Activated T-helper 1 cell treated with anti-CD3 and anti-CD28 coated beads, Interleukin-12 subunit alpha, Interleukin-12 subunit beta, Interleukin-2, Interleukin-4 antibody, amounts not matched to agents 30 ng/mL and 10 ng/mL and 1 ng/mL, durations not matched to agents 14 hours and 24 hours and 36 hours (primary cell): ENCODE measurements at regions not wholly inside any gene's neighbourhood (a gene's known extent, or its start where the extent isn't known, plus 50 kb on each side); places are given as distances from the start of the nearest gene placed in this dataset.

Experiments
- DNase-seq: peaks from one replicate; pipeline ENCODE4 v3.0.0; 2021; ENCODE audit warnings: low spot score
- H3K27ac Mint-ChIP-seq: one replicate; pipeline ENCODE4 v1.8.0; 2021; ENCODE audit warnings: mild to moderate bottlenecking, mixed read lengths
- H3K27me3 Mint-ChIP-seq: one replicate; pipeline ENCODE4 v1.8.0; 2022; ENCODE audit warnings: mild to moderate bottlenecking, moderate library complexity, mixed read lengths; ENCODE audit not compliant: insufficient read depth
- H3K36me3 Mint-ChIP-seq: one replicate; pipeline ENCODE4 v1.8.0; 2021; ENCODE audit warnings: low read depth, mixed read lengths
- H3K4me1 Mint-ChIP-seq: one replicate; pipeline ENCODE4 v1.8.0; 2021; ENCODE audit warnings: low read depth, mixed read lengths
- H3K4me3 Mint-ChIP-seq: one replicate; pipeline ENCODE4 v1.8.0; 2021; ENCODE audit warnings: mild to moderate bottlenecking, moderate library complexity, mixed read lengths
- H3K9me3 Mint-ChIP-seq: one replicate; pipeline ENCODE4 v1.8.0; 2021; ENCODE audit warnings: mixed read lengths
- intact Hi-C: fragments of 100-400 bp; cut with micrococcal nuclease; formaldehyde crosslinking; loops from one replicate; pipeline ENCODE4 v1.15.1; 2024

GRCh38 chr10:88184543-88185297 is 321.3 kb downstream of the PTEN start:
- H3K36me3 Mint-ChIP-seq, result peaks cover 1% of the 10 kb centered on the region
- DNase-seq, result no peak
- H3K4me1 Mint-ChIP-seq, result no peaks in the 10 kb centered on the region
- no peak overlapping the region for H3K27ac Mint-ChIP-seq
- intact Hi-C loops, result no loop called here
- no peak overlapping the region for H3K4me3 Mint-ChIP-seq
- H3K27me3 Mint-ChIP-seq, result no peaks in the 10 kb centered on the region
- peaks cover 8% of the 10 kb centered on the region for H3K9me3 Mint-ChIP-seq

- peaks cover 3% of the 10 kb centered on the region for H3K27me3 Mint-ChIP-seq
- no peaks in the 10 kb centered on the region for H3K4me1 Mint-ChIP-seq
- intact Hi-C loops, result no loop called here
- peaks cover 8% of the 10 kb centered on the region for H3K9me3 Mint-ChIP-seq
- no peak overlapping the region for H3K4me3 Mint-ChIP-seq
- no peak for DNase-seq
- peaks cover 1% of the 10 kb centered on the region for H3K36me3 Mint-ChIP-seq
- no peak overlapping the region for H3K27ac Mint-ChIP-seq
These were observed 322.4 kb downstream of the PTEN start for GRCh38 chr10:88185830-88186229.

- H3K36me3 Mint-ChIP-seq, result peaks cover 1% of the 10 kb centered on the region
- H3K4me1 Mint-ChIP-seq, result no peaks in the 10 kb centered on the region
- intact Hi-C loops, result no loop called here
- no peak overlapping the region for H3K4me3 Mint-ChIP-seq
- H3K27me3 Mint-ChIP-seq, result peaks cover 3% of the 10 kb centered on the region
- DNase-seq, result no peak
- H3K9me3 Mint-ChIP-seq, result peaks cover 8% of the 10 kb centered on the region
- H3K27ac Mint-ChIP-seq, result no peak overlapping the region
These were observed 322.9 kb downstream of the PTEN start for GRCh38 chr10:88186335-88186734.

- peaks cover 3% of the 10 kb centered on the region for H3K27me3 Mint-ChIP-seq
- H3K36me3 Mint-ChIP-seq, result peaks cover 1% of the 10 kb centered on the region
- peaks cover 8% of the 10 kb centered on the region for H3K9me3 Mint-ChIP-seq
- intact Hi-C loops, result no loop called here
- H3K27ac Mint-ChIP-seq, result no peak overlapping the region
- no peak for DNase-seq
- H3K4me3 Mint-ChIP-seq, result no peak overlapping the region
- no peaks in the 10 kb centered on the region for H3K4me1 Mint-ChIP-seq
These were observed 324.0 kb downstream of the PTEN start for GRCh38 chr10:88187472-88187871.

- peaks cover 6% of the 10 kb centered on the region for H3K36me3 Mint-ChIP-seq
- H3K4me3 Mint-ChIP-seq, result no peak overlapping the region
- intact Hi-C loops, result no loop called here
- H3K27ac Mint-ChIP-seq, result no peak overlapping the region
- H3K9me3 Mint-ChIP-seq, result peaks cover 3% of the 10 kb centered on the region
- DNase-seq, result no peak
- H3K27me3 Mint-ChIP-seq, result peaks cover 3% of the 10 kb centered on the region
- peaks cover 20% of the 10 kb centered on the region for H3K4me1 Mint-ChIP-seq
These were observed 326.7 kb downstream of the PTEN start for GRCh38 chr10:88190123-88190522.

- Mint-ChIP-seq H3K4me1 (peaks cover 23% of the 10 kb centered on the region), H3K27me3 (peaks cover 3% of the 10 kb centered on the region), H3K9me3 (peaks cover 3% of the 10 kb centered on the region), H3K27ac (no peak overlapping the region), H3K4me3 (no peak overlapping the region), H3K36me3 (peaks cover 7% of the 10 kb centered on the region)
- intact Hi-C loops, result no loop called here
- no peak for DNase-seq
These were observed 327.3 kb downstream of the PTEN start for GRCh38 chr10:88190540-88191235.

GRCh38 chr10:88193018-88193417 is 329.6 kb downstream of the PTEN start:
- intact Hi-C loops, result no loop called here
- peaks cover 35% of the 10 kb centered on the region for H3K4me1 Mint-ChIP-seq
- peaks cover 12% of the 10 kb centered on the region for H3K9me3 Mint-ChIP-seq
- H3K4me3 Mint-ChIP-seq, result no peak overlapping the region
- H3K27ac Mint-ChIP-seq, result no peak overlapping the region
- H3K27me3 Mint-ChIP-seq, result peaks cover 3% of the 10 kb centered on the region
- DNase-seq, result no peak
- H3K36me3 Mint-ChIP-seq, result peaks cover 10% of the 10 kb centered on the region

- peak; percentile 47 for DNase-seq
- Mint-ChIP-seq H3K27me3 (peaks cover 3% of the 10 kb centered on the region), H3K9me3 (peaks cover 18% of the 10 kb centered on the region), H3K27ac (peak overlapping the region; percentile 90), H3K4me1 (peaks cover 35% of the 10 kb centered on the region), H3K4me3 (peak overlapping the region; percentile 43), H3K36me3 (peaks cover 10% of the 10 kb centered on the region)
- intact Hi-C loops, result loop anchor here (1.0 kb wide), 6 partner anchors 42 to 332 kb away; no protein-coding TSS in a partner anchor
These were observed 330.8 kb downstream of the PTEN start for GRCh38 chr10:88194041-88194887.

- DNase-seq, result no peak
- Mint-ChIP-seq H3K4me3 (no peak overlapping the region), H3K27me3 (peaks cover 3% of the 10 kb centered on the region), H3K36me3 (peaks cover 13% of the 10 kb centered on the region), H3K27ac (no peak overlapping the region), H3K4me1 (peaks cover 35% of the 10 kb centered on the region), H3K9me3 (peaks cover 22% of the 10 kb centered on the region)
- intact Hi-C loops, result loop anchor here (1.0 kb wide), 6 partner anchors 43 to 333 kb away; no protein-coding TSS in a partner anchor
These were observed 331.5 kb downstream of the PTEN start for GRCh38 chr10:88194961-88195367.

GRCh38 chr10:88195841-88196240 is 332.4 kb downstream of the PTEN start:
- Mint-ChIP-seq H3K9me3 (peaks cover 22% of the 10 kb centered on the region), H3K4me1 (peaks cover 35% of the 10 kb centered on the region), H3K27me3 (no peaks in the 10 kb centered on the region), H3K27ac (no peak overlapping the region), H3K36me3 (peaks cover 13% of the 10 kb centered on the region), H3K4me3 (no peak overlapping the region)
- no peak for DNase-seq
- intact Hi-C loops, result no loop called here

GRCh38 chr10:88196291-88196690 is 332.9 kb downstream of the PTEN start:
- peaks cover 13% of the 10 kb centered on the region for H3K36me3 Mint-ChIP-seq
- peaks cover 22% of the 10 kb centered on the region for H3K9me3 Mint-ChIP-seq
- no peak for DNase-seq
- H3K27ac Mint-ChIP-seq, result no peak overlapping the region
- intact Hi-C loops, result no loop called here
- no peak overlapping the region for H3K4me3 Mint-ChIP-seq
- H3K4me1 Mint-ChIP-seq, result peaks cover 35% of the 10 kb centered on the region
- H3K27me3 Mint-ChIP-seq, result no peaks in the 10 kb centered on the region

GRCh38 chr10:88198023-88198422 is 334.6 kb downstream of the PTEN start:
- Mint-ChIP-seq H3K4me1 (peaks cover 35% of the 10 kb centered on the region), H3K27me3 (no peaks in the 10 kb centered on the region), H3K9me3 (peaks cover 22% of the 10 kb centered on the region), H3K27ac (no peak overlapping the region), H3K36me3 (peaks cover 13% of the 10 kb centered on the region), H3K4me3 (no peak overlapping the region)
- no peak for DNase-seq
- intact Hi-C loops, result loop anchor here (1.0 kb wide), 1 partner anchor 73 kb away; no protein-coding TSS in a partner anchor
